GM19023 (cell line): ENCODE measurements at regions not wholly inside any gene's neighbourhood (a gene's known extent, or its start where the extent isn't known, plus 50 kb on each side); places are given as distances from the start of the nearest gene placed in this dataset.

Experiments
- ATAC-seq: cut with Tn5 transposase; IDR thresholded peaks from one replicate; pipeline ENCODE4 v1.9.1; 2021; ENCODE audit warnings: mild to moderate bottlenecking, moderate library complexity; ENCODE audit not compliant: unreplicated experiment

- ATAC-seq = no peak
These were observed 267.2 kb downstream of the PARN start for GRCh38 chr16:14362774-14363371.

GRCh38 chr16:14360326-14361037, 269.6 kb downstream of the PARN start:
- ATAC-seq = no peak

DNA sequence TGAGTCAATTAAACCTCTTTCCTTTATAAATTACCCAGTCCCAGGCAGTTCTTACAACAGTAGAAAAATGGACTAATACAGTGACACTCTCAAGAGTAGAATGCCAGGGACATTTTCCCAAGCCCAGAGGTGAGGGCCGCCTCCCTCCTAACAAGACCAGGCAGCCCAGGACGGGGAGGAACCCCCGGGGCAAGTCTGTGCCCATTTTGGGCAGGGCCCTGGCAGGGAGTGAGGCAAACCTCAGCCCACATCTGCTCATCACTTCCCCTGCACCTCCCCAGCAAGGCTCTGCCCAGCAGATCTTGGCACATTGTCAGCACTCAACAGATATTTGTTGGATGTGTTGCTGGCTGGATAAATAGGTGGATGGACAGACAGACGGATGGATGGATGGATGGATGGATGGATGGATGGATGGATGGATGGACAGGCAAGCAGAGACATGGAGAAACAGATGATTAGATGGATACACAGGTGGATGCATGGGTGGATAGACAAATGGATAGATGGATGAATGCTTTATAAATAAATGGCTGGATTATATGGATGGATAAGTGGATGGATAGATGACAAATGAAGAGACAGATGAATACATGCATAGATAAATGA, 271.3 kb downstream of the PARN start:
- no peak for ATAC-seq

DNA sequence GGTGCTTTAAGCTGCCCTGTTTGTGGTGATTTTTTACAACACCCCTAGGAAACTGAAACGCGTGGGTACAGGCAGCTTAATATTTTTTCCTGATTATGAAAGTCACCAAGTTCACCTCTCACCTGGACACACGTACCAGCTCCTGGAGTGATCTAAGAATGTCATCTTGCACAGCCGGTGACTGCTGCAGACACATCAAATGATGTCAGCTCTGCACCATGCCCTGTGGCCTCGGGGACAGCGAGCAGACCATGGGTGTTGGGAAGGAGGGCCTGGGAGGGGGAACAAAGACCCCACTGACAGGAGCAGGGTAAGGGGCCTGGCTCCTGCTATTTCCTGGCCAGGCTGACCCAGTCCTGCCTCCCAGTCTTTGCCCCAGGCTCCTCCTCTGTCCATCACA, 272.7 kb downstream of the PARN start:
- no peak for ATAC-seq

- ATAC-seq = no peak
These were observed 274.0 kb downstream of the PARN start for GRCh38 chr16:14356064-14356463.

GRCh38 chr16:14354561-14355351, 275.3 kb downstream of the PARN start:
- peak; percentile 88 for ATAC-seq

DNA sequence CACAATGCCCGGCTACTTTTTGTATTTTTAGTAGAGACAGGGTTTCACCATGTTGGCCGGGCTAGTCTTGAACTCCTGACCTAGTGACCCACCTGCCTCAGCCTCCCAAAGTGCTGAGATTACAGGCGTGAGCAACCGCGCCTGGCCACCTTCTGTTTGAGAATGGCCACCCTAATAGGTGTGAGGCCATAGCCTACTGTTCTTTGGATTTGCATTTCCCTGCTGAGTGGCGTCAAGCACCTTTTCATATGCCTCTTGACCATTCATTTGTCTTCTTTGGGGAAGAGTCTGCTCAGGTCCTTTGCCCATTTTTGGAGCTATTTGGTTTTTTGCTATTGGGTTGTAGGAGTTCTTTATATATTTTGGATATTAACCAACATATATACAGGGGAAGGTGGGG, 276.7 kb downstream of the PARN start:
- no peak for ATAC-seq

DNA sequence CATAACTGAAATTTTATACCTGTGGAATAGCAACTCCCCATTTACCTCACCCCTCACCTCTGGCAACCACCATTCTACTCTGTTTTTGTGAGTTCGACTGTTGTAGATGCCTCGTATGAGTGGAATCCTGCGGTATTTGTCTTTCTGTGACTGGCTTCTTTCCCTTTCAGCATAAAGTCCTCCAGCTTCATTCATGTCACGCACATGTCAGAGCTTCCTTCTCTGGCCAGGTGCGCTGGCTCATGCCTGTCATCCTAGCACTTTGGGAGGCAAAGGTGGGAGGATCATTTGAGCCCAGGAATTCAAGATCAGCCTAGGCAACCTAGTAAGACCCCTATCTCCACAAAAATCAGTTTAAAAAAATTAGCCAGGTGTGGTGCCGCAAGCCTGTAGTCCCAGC, 278.4 kb downstream of the PARN start:
- ATAC-seq = no peak

DNA sequence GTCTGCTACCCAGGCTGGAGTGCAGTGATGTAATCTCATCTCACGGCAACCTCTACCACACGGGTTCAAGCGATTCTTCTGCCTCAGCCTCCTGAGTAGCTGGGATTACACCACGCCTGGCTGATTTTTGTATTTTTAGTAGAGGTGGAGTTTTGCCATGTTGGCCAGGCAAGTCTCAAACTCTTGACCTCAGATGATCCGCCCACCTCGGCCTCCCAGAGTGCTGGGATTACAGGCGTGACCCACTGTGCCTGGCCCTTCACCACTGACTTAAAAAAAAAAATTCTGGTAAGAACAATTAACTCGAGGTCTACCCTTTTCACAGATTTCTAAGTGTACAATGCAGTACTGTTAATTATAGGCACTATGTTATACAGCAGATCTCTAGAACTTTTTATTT, 279.4 kb downstream of the PARN start:
- ATAC-seq = no peak

- no peak for ATAC-seq
These were observed 279.0 kb downstream of the MRTFB start for GRCh38 chr16:14350081-14350480.

GRCh38 chr16:14347706-14348105, 276.6 kb downstream of the MRTFB start:
- ATAC-seq = no peak

- no peak for ATAC-seq
These were observed 275.4 kb downstream of the MRTFB start for GRCh38 chr16:14346278-14347142.

GRCh38 chr16:14345512-14346115, 274.5 kb downstream of the MRTFB start:
- ATAC-seq = no peak

GRCh38 chr16:14344945-14345344, 273.8 kb downstream of the MRTFB start:
- no peak for ATAC-seq

GRCh38 chr16:14344292-14344691, 273.2 kb downstream of the MRTFB start:
- no peak for ATAC-seq

DNA sequence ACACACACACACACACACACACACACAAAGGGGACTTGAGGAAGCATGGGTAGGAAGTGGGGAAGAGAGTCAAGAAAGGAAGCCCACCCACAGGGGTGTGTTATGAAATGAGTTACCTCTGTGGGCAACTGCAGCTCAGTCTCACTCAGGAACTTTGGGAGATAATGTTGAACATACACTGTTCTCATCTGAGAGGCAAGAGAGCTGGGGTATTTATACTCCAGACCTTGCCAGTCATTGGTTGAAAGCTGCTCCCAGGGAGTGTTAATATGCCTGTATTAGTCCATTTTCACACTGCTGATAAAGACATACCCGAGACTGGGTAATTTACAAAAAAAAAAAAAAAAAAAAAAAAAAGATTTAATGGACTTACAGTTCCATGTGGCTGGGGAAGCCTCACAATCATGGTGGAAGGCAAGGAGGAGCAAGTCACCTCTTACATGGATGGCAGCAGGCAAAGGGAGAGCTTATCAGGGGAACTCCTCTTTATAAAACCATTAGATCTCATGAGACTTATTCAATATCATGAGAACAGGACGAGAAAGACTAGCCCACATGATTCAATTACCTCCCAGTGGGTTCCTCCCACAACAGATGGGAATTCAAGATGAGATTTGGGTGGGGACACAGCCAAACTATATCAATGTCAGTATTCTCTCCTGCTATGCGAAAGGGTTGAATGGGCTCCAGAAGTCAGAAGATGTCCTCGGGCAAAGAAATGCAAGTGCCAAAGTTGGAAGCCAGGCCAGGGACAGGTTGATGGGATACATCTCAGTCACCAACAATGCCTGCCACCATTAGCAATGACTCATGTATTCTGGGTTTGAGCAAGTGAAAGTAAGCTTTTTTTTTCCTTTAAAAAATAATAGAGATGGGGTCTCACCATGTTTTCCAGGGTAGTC, 270.5 kb downstream of the MRTFB start:
- no peak for ATAC-seq

GRCh38 chr16:14339694-14340093, 268.6 kb downstream of the MRTFB start:
- no peak for ATAC-seq

GRCh38 chr16:14338969-14339368, 267.9 kb downstream of the MRTFB start:
- ATAC-seq = no peak

GRCh38 chr16:14338236-14338635, 267.1 kb downstream of the MRTFB start:
- no peak for ATAC-seq
